ENCODE measurements at regions not wholly inside any gene's neighbourhood (a gene's known extent, or its start where the extent isn't known, plus 50 kb on each side); places are given as distances from the start of the nearest gene placed in this dataset.

- TF ChIP-seq NR2C1 (IDR thresholded peaks at IDR 0.05) (no peak), LARP7 (IDR thresholded peaks at IDR 0.05) (no peak), GABPA (IDR thresholded peaks at IDR 0.05; ENCODE audit: low read depth) (no peak), RB1 (IDR thresholded peaks at IDR 0.05; ENCODE audit: borderline replicate concordance) (no peak), ZNF217 (IDR thresholded peaks at IDR 0.05) (peak; percentile 85)
These were observed 456.2 kb upstream of the MEX3C start (continued) for GRCh38 chr18:51653507-51654213.

DNA sequence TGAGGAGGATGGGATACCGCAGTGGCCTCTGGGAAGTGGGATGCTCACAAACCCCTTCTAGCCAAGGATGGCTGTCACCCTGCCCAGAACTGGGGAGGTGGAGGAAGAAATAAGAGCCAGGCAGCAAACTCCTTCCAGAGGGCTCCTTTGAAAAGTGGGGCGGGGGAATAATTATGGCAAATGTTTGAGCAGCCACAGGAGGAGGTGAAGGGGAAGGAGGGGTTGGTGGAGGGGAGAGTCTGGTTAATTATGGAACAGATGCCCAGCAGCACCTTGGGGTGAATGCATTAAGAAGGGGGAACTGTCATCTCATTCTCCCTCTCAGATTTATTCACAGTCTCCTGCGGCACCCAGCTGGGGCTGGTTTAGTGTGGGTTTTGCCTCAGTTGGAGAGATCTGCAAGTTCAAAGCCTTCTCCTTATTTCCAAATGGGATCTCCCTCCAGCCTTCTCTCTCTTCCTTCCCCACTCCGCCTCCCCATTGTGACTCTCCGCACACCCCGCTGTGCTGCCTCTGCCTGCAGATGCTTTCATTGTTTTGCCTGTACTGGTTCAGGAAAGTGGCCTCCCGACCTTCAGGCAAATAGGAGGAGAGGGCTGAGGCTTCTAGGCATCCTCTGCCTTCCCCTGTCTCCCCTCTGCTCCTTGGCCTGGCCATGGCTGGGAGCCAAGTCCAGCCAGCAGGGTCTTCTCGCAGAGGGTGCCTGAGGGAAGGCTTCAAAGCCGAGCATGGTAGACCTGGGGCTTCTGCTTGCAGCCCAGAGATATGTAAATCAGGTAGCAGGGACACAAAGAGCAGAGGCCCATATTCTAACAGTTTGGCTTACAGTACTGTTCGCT, 457.2 kb upstream of the MEX3C start:
- 50% methylated on average over 9 of the region's 10 CpGs for WGBS (ENCODE audit: insufficient coverage, insufficient replicate concordance, low lambda C conversion rate, missing lambda C conversion rate)
- no TSS peak for BruUV-seq (replicated peaks)
- peak; percentile 69; the same call in 2 of the 3 replicates for TF ChIP-seq POU2F2 (IDR thresholded peaks at IDR 0.05; ENCODE audit: borderline replicate concordance, low read depth, low read length)
- TF ChIP-seq SP1 (IDR thresholded peaks at IDR 0.05; ENCODE audit: low read depth, low read length), result no peak
- no peak for TF ChIP-seq BMI1 (IDR thresholded peaks at IDR 0.05; ENCODE audit: borderline replicate concordance)
- TF ChIP-seq, protein P1, sequence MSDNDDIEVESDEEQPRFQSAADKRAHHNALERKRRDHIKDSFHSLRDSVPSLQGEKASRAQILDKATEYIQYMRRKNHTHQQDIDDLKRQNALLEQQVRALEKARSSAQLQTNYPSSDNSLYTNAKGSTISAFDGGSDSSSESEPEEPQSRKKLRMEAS (IDR thresholded peaks at IDR 0.05; ENCODE audit: low read depth, low read length), result no peak
- TF ChIP-seq NBN (IDR thresholded peaks at IDR 0.05), result no peak
- no peak for TF ChIP-seq YBX1 (IDR thresholded peaks at IDR 0.05)
- TF ChIP-seq ESRRA (IDR thresholded peaks at IDR 0.05; ENCODE audit: low read length), result no peak
- 0 out of 2 replicates have a peak, but pooled peaks have one; percentile 10 for TF ChIP-seq SMC3 (IDR thresholded peaks at IDR 0.05; ENCODE audit: borderline replicate concordance, low read length)
- TF ChIP-seq POLR2A (IDR thresholded peaks at IDR 0.05; ENCODE audit: low read depth, low read length), result peak; percentile 44
- TF ChIP-seq FOS (IDR thresholded peaks at IDR 0.05; ENCODE audit: borderline replicate concordance, extremely low read depth, insufficient read length), result no peak
- TF ChIP-seq, protein P2, sequence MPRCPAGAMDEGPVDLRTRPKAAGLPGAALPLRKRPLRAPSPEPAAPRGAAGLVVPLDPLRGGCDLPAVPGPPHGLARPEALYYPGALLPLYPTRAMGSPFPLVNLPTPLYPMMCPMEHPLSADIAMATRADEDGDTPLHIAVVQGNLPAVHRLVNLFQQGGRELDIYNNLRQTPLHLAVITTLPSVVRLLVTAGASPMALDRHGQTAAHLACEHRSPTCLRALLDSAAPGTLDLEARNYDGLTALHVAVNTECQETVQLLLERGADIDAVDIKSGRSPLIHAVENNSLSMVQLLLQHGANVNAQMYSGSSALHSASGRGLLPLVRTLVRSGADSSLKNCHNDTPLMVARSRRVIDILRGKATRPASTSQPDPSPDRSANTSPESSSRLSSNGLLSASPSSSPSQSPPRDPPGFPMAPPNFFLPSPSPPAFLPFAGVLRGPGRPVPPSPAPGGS (IDR thresholded peaks at IDR 0.05; ENCODE audit: borderline replicate concordance, insufficient read depth, low read depth, low read length, poor library complexity, severe bottlenecking), result no peak
- intact Hi-C loops (cut with micrococcal nuclease; ENCODE audit: unreplicated experiment) (loop anchor here (10.0 kb wide), 1 partner anchor 740 kb away; no protein-coding TSS in a partner anchor), in situ Hi-C loops (cut with MboI) (loop anchor here (25.0 kb wide), 2 partner anchors 1258 to 1733 kb away; no protein-coding TSS in a partner anchor)
- H3K79me2 ChIP-seq (ENCODE audit: control insufficient read depth, insufficient read depth, low read length), result no peaks in the 10 kb centered on the region
- no peaks in the 10 kb centered on the region for H3K9me3 ChIP-seq (replicated peaks; ENCODE audit: control insufficient read depth, insufficient read depth, low read length)
- peaks cover 14% of the 10 kb centered on the region for H3K4me1 ChIP-seq (ENCODE audit: control insufficient read depth, insufficient read depth, low read length)
- no peaks in the 10 kb centered on the region for H4K20me1 ChIP-seq (ENCODE audit: control insufficient read depth, insufficient read depth)
- FAIRE-seq (peak; percentile 23), ATAC-seq (peak; percentile 90), DNase-seq (ENCODE audit: low read depth, low spot score) (no peak)
- POLR2A ChIA-PET, result interaction anchor here (1.5 kb wide), 1 partner anchor 24 kb away, joined by 5 read pairs; no protein-coding TSS in a partner anchor
- H3K4me3 ChIP-seq, result no peak overlapping the region
- peak overlapping the region; percentile 12 for H3K4me2 ChIP-seq (ENCODE audit: control insufficient read depth, insufficient read depth)
- RAD21 ChIA-PET (ENCODE audit: unreplicated experiment), result interaction anchor here (0.7 to 1.4 kb wide), 4 partner anchors 14 to 634 kb away, joined by 3 to 7 read pairs (median 4); no protein-coding TSS in a partner anchor
- H2AFZ ChIP-seq (ENCODE audit: control insufficient read depth, low read depth, low read length), result peak overlapping the region; percentile 35
- H3K36me3 ChIP-seq (ENCODE audit: control insufficient read depth in 2 of 2, insufficient read depth in 2 of 2, low read length in 1 of 2), result no peaks in the 10 kb centered on the region
- H3K27me3 ChIP-seq (replicated peaks in 1 of 2; ENCODE audit: control insufficient read depth in 2 of 2, insufficient read depth in 2 of 2, low read length in 1 of 2), result no peaks in the 10 kb centered on the region
- SMC1A ChIA-PET (ENCODE audit: uncharacterized antibody, unreplicated experiment), result interaction anchor here (1.0 to 3.6 kb wide), 6 partner anchors 14 to 346 kb away, joined by 3 to 19 read pairs (median 5); no protein-coding TSS in a partner anchor
- H3K9ac ChIP-seq (ENCODE audit: control insufficient read depth, insufficient read depth, low read length), result no peak overlapping the region
- peak overlapping the region; percentile 5 for H3K27ac ChIP-seq (ENCODE audit: control insufficient read depth, insufficient read depth)
- CTCF ChIA-PET, result interaction anchor here (0.6 to 2.0 kb wide), 4 partner anchors 10 to 1369 kb away, joined by 3 to 14 read pairs (median 6); no protein-coding TSS in a partner anchor

Measured in GM12878 (cell line).